Right lobe of liver (tissue), 4 donors: ENCODE measurements at regions not wholly inside any gene's neighbourhood (a gene's known extent, or its start where the extent isn't known, plus 50 kb on each side); places are given as distances from the start of the nearest gene placed in this dataset.
"Not testable (repeated sequence)": the region's sequence is repeated elsewhere in the genome, so short reads cannot be mapped to it uniquely, and the experiment has no call there.

Source experiments
- POLR2A ChIP-seq: fragments of 450-650 bp; IDR thresholded peaks from one replicate; pipeline ENCODE4 v1.6.1; 2017; ENCODE audit warnings: antibody characterized with exemption, mild to moderate bottlenecking
- TF ChIP-seq, protein P1 (sequence below), 4 donors: fragments of 200-600 bp in 3 of 4; fragments of 450-650 bp in 1 of 4; IDR thresholded peaks; one replicate each; pipeline versions ENCODE4 v1.5.1 to v1.8.0; 2016 to 2022; ENCODE audit warnings: antibody characterized with exemption in 4 of 4, mild to moderate bottlenecking in 2 of 4
- donor health status: DM: no; HTN: no; CAD: no.
- donor health status: DM: no; HTN: no; CAD: no.
- donor health status: DM: no; HTN: yes; CAD: no.

DNA sequence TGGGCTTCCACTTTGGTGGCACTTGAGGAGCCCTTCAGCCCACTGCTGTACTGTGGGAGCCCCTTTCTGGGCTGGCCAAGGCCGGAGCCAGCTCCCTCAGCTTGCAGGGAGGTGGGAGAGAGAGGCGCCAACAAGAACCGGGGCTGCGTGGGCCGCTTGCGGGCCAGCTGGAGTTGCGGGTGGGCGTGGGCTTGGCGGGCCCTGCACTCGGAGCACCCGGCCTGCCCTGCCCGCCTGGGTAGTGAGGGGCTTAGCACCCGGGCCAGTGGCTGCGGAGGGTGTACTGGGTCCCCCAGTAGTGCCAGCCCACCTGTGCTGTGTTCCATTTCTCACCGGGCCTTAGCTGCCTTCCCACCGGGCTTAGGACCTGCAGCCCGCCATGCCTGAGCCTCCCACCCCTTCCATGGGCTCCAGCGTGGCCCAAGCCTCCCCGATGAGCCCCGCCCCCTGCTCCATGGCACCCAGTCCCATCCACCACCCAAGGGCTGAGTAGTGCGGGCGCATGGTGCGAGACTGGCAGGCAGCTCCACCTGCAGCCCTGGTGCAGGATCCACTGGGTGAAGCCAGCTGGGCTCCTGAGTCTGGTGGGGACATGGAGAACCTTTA is 437.9 kb upstream of the API5 start:
- TF ChIP-seq, protein P1, sequence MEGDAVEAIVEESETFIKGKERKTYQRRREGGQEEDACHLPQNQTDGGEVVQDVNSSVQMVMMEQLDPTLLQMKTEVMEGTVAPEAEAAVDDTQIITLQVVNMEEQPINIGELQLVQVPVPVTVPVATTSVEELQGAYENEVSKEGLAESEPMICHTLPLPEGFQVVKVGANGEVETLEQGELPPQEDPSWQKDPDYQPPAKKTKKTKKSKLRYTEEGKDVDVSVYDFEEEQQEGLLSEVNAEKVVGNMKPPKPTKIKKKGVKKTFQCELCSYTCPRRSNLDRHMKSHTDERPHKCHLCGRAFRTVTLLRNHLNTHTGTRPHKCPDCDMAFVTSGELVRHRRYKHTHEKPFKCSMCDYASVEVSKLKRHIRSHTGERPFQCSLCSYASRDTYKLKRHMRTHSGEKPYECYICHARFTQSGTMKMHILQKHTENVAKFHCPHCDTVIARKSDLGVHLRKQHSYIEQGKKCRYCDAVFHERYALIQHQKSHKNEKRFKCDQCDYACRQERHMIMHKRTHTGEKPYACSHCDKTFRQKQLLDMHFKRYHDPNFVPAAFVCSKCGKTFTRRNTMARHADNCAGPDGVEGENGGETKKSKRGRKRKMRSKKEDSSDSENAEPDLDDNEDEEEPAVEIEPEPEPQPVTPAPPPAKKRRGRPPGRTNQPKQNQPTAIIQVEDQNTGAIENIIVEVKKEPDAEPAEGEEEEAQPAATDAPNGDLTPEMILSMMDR (IDR thresholded peaks at IDR 0.05): not testable (repeated sequence)
- not testable (repeated sequence) for TF ChIP-seq POLR2A
